Breast epithelium (tissue), 4 donors: ENCODE measurements at regions not wholly inside any gene's neighbourhood (a gene's known extent, or its start where the extent isn't known, plus 50 kb on each side); places are given as distances from the start of the nearest gene placed in this dataset.

ENCODE experiments used
- DNase-seq, 2 donors: peaks; one replicate each; pipeline ENCODE4 v3.0.0-alpha.2; 2019; ENCODE audit warnings: low spot score in 2 of 2
- H3K27ac ChIP-seq, 2 donors: fragments of 200-600 bp; sonication (generic) in 1 of 2; one replicate each; pipeline ENCODE4 v1.5.1; 2016 to 2019; ENCODE audit warnings: mild to moderate bottlenecking in 1 of 2
- H3K27me3 ChIP-seq, 2 donors: fragments of 200-600 bp; sonication (generic) in 1 of 2; one replicate each; pipeline versions ENCODE4 v1.5.1 to v1.6.0; 2017 to 2019; ENCODE audit warnings: control low read depth in 1 of 2, mild to moderate bottlenecking in 1 of 2
- H3K36me3 ChIP-seq: fragments of 200-600 bp; one replicate; pipeline ENCODE4 v1.5.1; 2019
- H3K4me1 ChIP-seq, 2 donors: fragments of 200-600 bp; sonication (generic); one replicate each; pipeline ENCODE4 v1.5.1; 2016 to 2019; ENCODE audit warnings: control low read depth in 1 of 2
- H3K4me3 ChIP-seq, 3 donors: fragments of 200-600 bp; sonication (generic); 1 replicate in 2 of 3; 2 replicates in 1 of 3; pipeline ENCODE4 v1.5.1; 2016 to 2019; ENCODE audit warnings: mild to moderate bottlenecking in 3 of 3, moderate library complexity in 2 of 3
- H3K9me3 ChIP-seq, 2 donors: fragments of 200-600 bp; sonication (generic) in 1 of 2; one replicate each; pipeline ENCODE4 v1.5.1; 2016 to 2019; ENCODE audit warnings: control low read depth in 1 of 2
- POLR2A ChIP-seq: fragments of 450-650 bp; IDR thresholded peaks from one replicate; pipeline ENCODE4 v1.6.1; 2016; ENCODE audit warnings: antibody characterized with exemption, mild to moderate bottlenecking, moderate library complexity
- POLR2AphosphoS5 ChIP-seq, 3 donors: sonication (generic); formaldehyde crosslinking; IDR thresholded peaks; one replicate each; pipeline ENCODE4 v1.6.1; 2017; ENCODE audit warnings: antibody characterized with exemption in 3 of 3
- intact Hi-C: fragments of 100-400 bp; cut with DNase I; formaldehyde crosslinking; loops from one replicate; pipeline ENCODE4 v1.15.1; 2023; ENCODE audit warnings: low total_unique reads
- TF ChIP-seq, protein P1 (sequence below), 3 donors: fragments of 450-650 bp; IDR thresholded peaks; one replicate each; pipeline ENCODE4 v1.5.1; 2016 to 2017; ENCODE audit warnings: antibody characterized with exemption in 3 of 3, mild to moderate bottlenecking in 3 of 3, moderate library complexity in 3 of 3

DNA sequence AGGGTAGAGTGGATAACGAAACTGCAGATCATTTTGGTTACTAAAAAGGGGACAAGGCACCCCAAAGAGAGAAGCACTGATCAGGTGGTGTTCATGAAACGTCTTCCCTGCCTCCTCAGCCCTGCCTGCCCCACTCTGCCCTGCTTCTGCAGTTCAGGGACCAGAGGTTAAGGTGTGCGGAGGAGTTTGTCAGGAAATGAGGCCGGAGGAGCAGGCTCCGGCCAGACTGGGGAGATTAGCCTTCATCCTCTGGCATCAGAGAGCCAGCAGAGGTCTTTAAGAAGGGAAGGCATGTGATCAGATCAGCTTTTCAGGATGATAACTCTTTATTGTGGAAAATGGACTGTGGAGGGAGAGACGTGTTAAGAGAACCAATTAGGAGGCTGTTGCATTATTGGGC lies 291.9 kb upstream of the NR5A2 start:
- H3K4me3 ChIP-seq: no peak overlapping the region
- H3K36me3 ChIP-seq: no peaks in the 10 kb centered on the region
- H3K27ac ChIP-seq: no peak overlapping the region
- no peaks in the 10 kb centered on the region for H3K4me1 ChIP-seq
- intact Hi-C loops: no loop called here
- TF ChIP-seq POLR2AphosphoS5 (IDR thresholded peaks at IDR 0.05): no peak
- TF ChIP-seq POLR2A: no peak
- TF ChIP-seq, protein P1, sequence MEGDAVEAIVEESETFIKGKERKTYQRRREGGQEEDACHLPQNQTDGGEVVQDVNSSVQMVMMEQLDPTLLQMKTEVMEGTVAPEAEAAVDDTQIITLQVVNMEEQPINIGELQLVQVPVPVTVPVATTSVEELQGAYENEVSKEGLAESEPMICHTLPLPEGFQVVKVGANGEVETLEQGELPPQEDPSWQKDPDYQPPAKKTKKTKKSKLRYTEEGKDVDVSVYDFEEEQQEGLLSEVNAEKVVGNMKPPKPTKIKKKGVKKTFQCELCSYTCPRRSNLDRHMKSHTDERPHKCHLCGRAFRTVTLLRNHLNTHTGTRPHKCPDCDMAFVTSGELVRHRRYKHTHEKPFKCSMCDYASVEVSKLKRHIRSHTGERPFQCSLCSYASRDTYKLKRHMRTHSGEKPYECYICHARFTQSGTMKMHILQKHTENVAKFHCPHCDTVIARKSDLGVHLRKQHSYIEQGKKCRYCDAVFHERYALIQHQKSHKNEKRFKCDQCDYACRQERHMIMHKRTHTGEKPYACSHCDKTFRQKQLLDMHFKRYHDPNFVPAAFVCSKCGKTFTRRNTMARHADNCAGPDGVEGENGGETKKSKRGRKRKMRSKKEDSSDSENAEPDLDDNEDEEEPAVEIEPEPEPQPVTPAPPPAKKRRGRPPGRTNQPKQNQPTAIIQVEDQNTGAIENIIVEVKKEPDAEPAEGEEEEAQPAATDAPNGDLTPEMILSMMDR (IDR thresholded peaks at IDR 0.05): no peak
- no peaks in the 10 kb centered on the region for H3K27me3 ChIP-seq
- DNase-seq: no peak
- no peaks in the 10 kb centered on the region for H3K9me3 ChIP-seq

DNA sequence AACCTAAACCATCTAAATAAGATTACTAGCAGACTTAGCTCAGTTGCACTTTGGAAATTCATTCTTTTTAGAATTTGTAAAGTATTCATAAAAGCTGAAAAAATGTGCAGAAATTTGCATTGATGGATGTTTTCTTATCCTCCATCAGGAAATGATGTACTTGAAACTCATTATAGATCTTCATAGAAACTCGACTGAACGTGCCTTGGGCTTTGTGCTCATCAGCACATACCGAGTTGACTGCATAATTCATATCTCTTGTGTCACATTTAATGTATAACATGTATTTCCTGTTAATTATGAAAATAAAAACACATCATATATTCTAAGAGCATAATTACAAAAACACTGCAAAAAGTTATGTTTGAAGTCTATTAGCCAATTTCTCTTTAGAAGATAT lies 290.9 kb upstream of the NR5A2 start:
- Histone ChIP-seq H3K4me3 (no peak overlapping the region), H3K36me3 (no peaks in the 10 kb centered on the region), H3K27ac (no peak overlapping the region), H3K9me3 (no peaks in the 10 kb centered on the region), H3K27me3 (no peaks in the 10 kb centered on the region), H3K4me1 (no peaks in the 10 kb centered on the region)
- no peak for DNase-seq
- intact Hi-C loops: no loop called here
- TF ChIP-seq, protein P1 (IDR thresholded peaks at IDR 0.05): no peak
- TF ChIP-seq POLR2AphosphoS5 (IDR thresholded peaks at IDR 0.05) (no peak), POLR2A (no peak)

DNA sequence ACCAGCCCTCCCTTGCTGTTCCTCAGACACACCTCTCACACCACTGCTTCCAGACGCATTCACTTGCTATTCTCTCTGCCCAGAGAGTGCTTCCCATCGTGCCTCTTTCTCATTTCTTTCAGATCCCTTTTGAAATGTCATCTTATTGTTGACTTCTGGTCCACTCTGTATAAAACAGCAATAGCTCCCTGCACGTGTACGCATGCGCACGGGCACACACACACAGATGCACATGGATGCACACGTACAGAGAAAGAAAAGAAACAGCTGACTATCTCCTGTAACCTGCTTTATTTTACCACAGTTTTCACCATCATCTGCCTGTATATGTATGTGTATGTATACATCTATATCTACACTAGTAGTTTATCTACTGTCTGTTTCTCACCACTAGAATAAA lies 285.9 kb upstream of the NR5A2 start:
- Histone ChIP-seq H3K4me3 (no peak overlapping the region), H3K27ac (no peak overlapping the region), H3K36me3 (no peaks in the 10 kb centered on the region), H3K27me3 (no peaks in the 10 kb centered on the region), H3K4me1 (no peaks in the 10 kb centered on the region), H3K9me3 (no peaks in the 10 kb centered on the region)
- intact Hi-C loops: no loop called here
- TF ChIP-seq POLR2A: no peak
- no peak for TF ChIP-seq POLR2AphosphoS5 (IDR thresholded peaks at IDR 0.05)
- TF ChIP-seq, protein P1 (IDR thresholded peaks at IDR 0.05): no peak
- no peak for DNase-seq

DNA sequence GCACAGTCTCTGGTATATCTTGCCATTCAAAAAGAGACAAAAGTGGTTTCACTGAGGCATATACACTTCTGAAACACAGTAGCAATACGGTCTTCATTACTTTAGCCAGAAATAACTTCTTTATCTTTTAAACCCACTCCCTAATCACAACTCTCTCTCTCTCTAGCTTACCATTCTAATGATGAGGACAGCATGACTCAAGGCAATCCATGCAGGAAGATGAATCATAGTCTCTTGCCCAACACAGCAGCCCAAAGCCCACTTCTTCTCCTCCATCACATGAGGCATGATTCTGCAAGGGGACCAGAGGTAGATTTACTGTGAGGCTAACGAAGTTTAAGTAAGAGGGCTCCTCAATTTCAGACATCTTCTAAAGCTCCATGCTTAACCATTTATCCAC lies 285.0 kb upstream of the NR5A2 start:
- Histone ChIP-seq H3K4me3 (no peak overlapping the region), H3K27me3 (no peaks in the 10 kb centered on the region), H3K9me3 (no peaks in the 10 kb centered on the region), H3K36me3 (no peaks in the 10 kb centered on the region), H3K4me1 (no peaks in the 10 kb centered on the region), H3K27ac (no peak overlapping the region)
- no peak for TF ChIP-seq POLR2AphosphoS5 (IDR thresholded peaks at IDR 0.05)
- no peak for TF ChIP-seq POLR2A
- TF ChIP-seq, protein P1 (IDR thresholded peaks at IDR 0.05): no peak
- intact Hi-C loops: no loop called here
- no peak for DNase-seq

DNA sequence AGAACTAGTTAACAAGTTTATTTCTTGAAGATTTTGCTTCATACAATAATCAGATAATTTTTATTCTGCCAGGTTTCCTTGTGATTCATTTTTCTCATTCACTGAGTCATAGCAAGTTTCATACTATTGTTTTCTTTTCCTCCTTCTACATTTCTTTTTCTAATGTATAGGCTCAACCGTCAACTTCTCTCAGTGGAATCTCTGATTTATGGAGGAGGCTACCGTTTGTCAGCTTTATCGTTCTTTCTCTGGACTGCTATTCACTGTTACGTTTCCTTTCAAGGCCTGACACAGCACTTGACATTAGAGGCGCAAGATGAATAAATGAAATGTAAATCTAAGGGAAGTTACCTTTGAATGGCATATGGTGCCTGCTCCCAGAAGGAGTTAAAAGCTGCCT lies 284.3 kb upstream of the NR5A2 start:
- TF ChIP-seq, protein P1 (IDR thresholded peaks at IDR 0.05): no peak
- no peak for TF ChIP-seq POLR2A
- Histone ChIP-seq H3K27me3 (no peaks in the 10 kb centered on the region), H3K4me3 (no peak overlapping the region), H3K27ac (no peak overlapping the region), H3K4me1 (no peaks in the 10 kb centered on the region), H3K36me3 (no peaks in the 10 kb centered on the region), H3K9me3 (no peaks in the 10 kb centered on the region)
- no peak for DNase-seq
- intact Hi-C loops: no loop called here
